Liver (tissue), 3 donors: ENCODE measurements at regions not wholly inside any gene's neighbourhood (a gene's known extent, or its start where the extent isn't known, plus 50 kb on each side); places are given as distances from the start of the nearest gene placed in this dataset.

Experiments used
- RAD21 ChIP-seq, 2 donors: IDR thresholded peaks; 2 replicates each; pipeline ENCODE4 v1.6.1; 2016; ENCODE audit warnings: antibody characterized with exemption in 2 of 2, mild to moderate bottlenecking in 2 of 2
- TF ChIP-seq, protein P1 (sequence below): fragments of 150-350 bp; IDR thresholded peaks from 2 replicates; pipeline ENCODE4 v1.5.1; 2017; ENCODE audit warnings: improper control_type of control experiment, low read depth, low read length; ENCODE audit not compliant: missing input control
- donor health status: healthy.
- donor health status: healthy.

GRCh38 chr5:63262185-63262981, 683.8 kb downstream of the LRRC70 start:
- TF ChIP-seq RAD21 (IDR thresholded peaks at IDR 0.05), result no peak
- TF ChIP-seq, protein P1, sequence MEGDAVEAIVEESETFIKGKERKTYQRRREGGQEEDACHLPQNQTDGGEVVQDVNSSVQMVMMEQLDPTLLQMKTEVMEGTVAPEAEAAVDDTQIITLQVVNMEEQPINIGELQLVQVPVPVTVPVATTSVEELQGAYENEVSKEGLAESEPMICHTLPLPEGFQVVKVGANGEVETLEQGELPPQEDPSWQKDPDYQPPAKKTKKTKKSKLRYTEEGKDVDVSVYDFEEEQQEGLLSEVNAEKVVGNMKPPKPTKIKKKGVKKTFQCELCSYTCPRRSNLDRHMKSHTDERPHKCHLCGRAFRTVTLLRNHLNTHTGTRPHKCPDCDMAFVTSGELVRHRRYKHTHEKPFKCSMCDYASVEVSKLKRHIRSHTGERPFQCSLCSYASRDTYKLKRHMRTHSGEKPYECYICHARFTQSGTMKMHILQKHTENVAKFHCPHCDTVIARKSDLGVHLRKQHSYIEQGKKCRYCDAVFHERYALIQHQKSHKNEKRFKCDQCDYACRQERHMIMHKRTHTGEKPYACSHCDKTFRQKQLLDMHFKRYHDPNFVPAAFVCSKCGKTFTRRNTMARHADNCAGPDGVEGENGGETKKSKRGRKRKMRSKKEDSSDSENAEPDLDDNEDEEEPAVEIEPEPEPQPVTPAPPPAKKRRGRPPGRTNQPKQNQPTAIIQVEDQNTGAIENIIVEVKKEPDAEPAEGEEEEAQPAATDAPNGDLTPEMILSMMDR, result no peak
